Mesothelial cell of epicardium (in vitro differentiated cells): ENCODE measurements at regions not wholly inside any gene's neighbourhood (a gene's known extent, or its start where the extent isn't known, plus 50 kb on each side); places are given as distances from the start of the nearest gene placed in this dataset.
"Not testable (repeated sequence)": the region's sequence is repeated elsewhere in the genome, so short reads cannot be mapped to it uniquely, and the experiment has no call there.

Experiments used
- DNase-seq, 2 experiments: peaks; one replicate each; pipeline ENCODE4 v3.0.0; 2021; ENCODE audit warnings: low spot score in 2 of 2; ENCODE audit not compliant: unreplicated experiment in 2 of 2
- H3K27ac Mint-ChIP-seq: 2 replicates; pipeline ENCODE4 v1.8.0; 2021; ENCODE audit warnings: mixed read lengths
- H3K27me3 Mint-ChIP-seq: 2 replicates; pipeline ENCODE4 v1.8.0; 2021; ENCODE audit warnings: low read depth, mixed read lengths
- H3K36me3 Mint-ChIP-seq: 2 replicates; pipeline ENCODE4 v1.8.0; 2021; ENCODE audit warnings: mixed read lengths
- H3K4me1 Mint-ChIP-seq: 2 replicates; pipeline ENCODE4 v1.8.0; 2021; ENCODE audit warnings: mixed read lengths
- H3K4me3 Mint-ChIP-seq: 2 replicates; pipeline ENCODE4 v1.8.0; 2021; ENCODE audit warnings: mild to moderate bottlenecking, moderate library complexity, mixed read lengths
- H3K9me3 Mint-ChIP-seq: 2 replicates; pipeline ENCODE4 v1.8.0; 2021; ENCODE audit warnings: mixed read lengths
- CTCF ChIP-seq: fragments of 200-600 bp; sonication (generic); IDR thresholded peaks from one replicate; pipeline ENCODE4 v1.5.0; 2021; ENCODE audit warnings: antibody characterized with exemption; ENCODE audit not compliant: unreplicated experiment

- H3K36me3 Mint-ChIP-seq = peaks cover 1% of the 10 kb centered on the region
- no peak for TF ChIP-seq CTCF
- H3K9me3 Mint-ChIP-seq = no peaks in the 10 kb centered on the region
- H3K4me1 Mint-ChIP-seq = peaks cover 4% of the 10 kb centered on the region
- no peak overlapping the region for H3K27ac Mint-ChIP-seq
- no peak overlapping the region for H3K4me3 Mint-ChIP-seq
- no peaks in the 10 kb centered on the region for H3K27me3 Mint-ChIP-seq
- DNase-seq = no peak
Observed at GRCh38 chr13:50167224-50167947, 152.1 kb downstream of the KCNRG start.

GRCh38 chr13:50167967-50168366 lies 152.7 kb downstream of the KCNRG start:
- no peaks in the 10 kb centered on the region for H3K9me3 Mint-ChIP-seq
- no peak for DNase-seq
- no peak overlapping the region for H3K4me3 Mint-ChIP-seq
- peaks cover 1% of the 10 kb centered on the region for H3K36me3 Mint-ChIP-seq
- H3K27ac Mint-ChIP-seq = no peak overlapping the region
- peaks cover 4% of the 10 kb centered on the region for H3K4me1 Mint-ChIP-seq
- no peak for TF ChIP-seq CTCF
- no peaks in the 10 kb centered on the region for H3K27me3 Mint-ChIP-seq

GRCh38 chr13:50168786-50169185 lies 153.5 kb downstream of the KCNRG start:
- no peak for TF ChIP-seq CTCF
- Mint-ChIP-seq H3K36me3 (peaks cover 1% of the 10 kb centered on the region), H3K9me3 (no peaks in the 10 kb centered on the region), H3K27me3 (no peaks in the 10 kb centered on the region), H3K4me3 (no peak overlapping the region), H3K4me1 (peaks cover 4% of the 10 kb centered on the region), H3K27ac (no peak overlapping the region)
- no peak for DNase-seq

GRCh38 chr13:50170447-50171037 lies 155.3 kb downstream of the KCNRG start:
- Mint-ChIP-seq H3K4me3 (no peak overlapping the region), H3K4me1 (peaks cover 4% of the 10 kb centered on the region), H3K9me3 (peaks cover 3% of the 10 kb centered on the region), H3K36me3 (peaks cover 1% of the 10 kb centered on the region), H3K27me3 (no peaks in the 10 kb centered on the region), H3K27ac (peak overlapping the region; percentile 30)
- no peak for TF ChIP-seq CTCF
- no peak for DNase-seq

- H3K36me3 Mint-ChIP-seq = no peaks in the 10 kb centered on the region
- no peaks in the 10 kb centered on the region for H3K27me3 Mint-ChIP-seq
- TF ChIP-seq CTCF = no peak
- no peak overlapping the region for H3K4me3 Mint-ChIP-seq
- peaks cover 4% of the 10 kb centered on the region for H3K4me1 Mint-ChIP-seq
- peaks cover 3% of the 10 kb centered on the region for H3K9me3 Mint-ChIP-seq
- no peak overlapping the region for H3K27ac Mint-ChIP-seq
- no peak for DNase-seq
Observed at GRCh38 chr13:50171590-50172282, 156.5 kb downstream of the KCNRG start.

- DNase-seq, H3K9me3 Mint-ChIP-seq, H3K27me3 Mint-ChIP-seq, H3K36me3 Mint-ChIP-seq, H3K27ac Mint-ChIP-seq, H3K4me3 Mint-ChIP-seq, H3K4me1 Mint-ChIP-seq: not testable (repeated sequence)
Observed at GRCh38 chr13:50173045-50173444, 157.8 kb downstream of the KCNRG start.
